Tibial nerve (tissue), 4 donors: ENCODE measurements at regions not wholly inside any gene's neighbourhood (a gene's known extent, or its start where the extent isn't known, plus 50 kb on each side); places are given as distances from the start of the nearest gene placed in this dataset.

Experiments used
- DNase-seq, 2 donors: peaks; one replicate each; pipeline ENCODE4 v3.0.0-alpha.2; 2019; ENCODE audit warnings: low spot score in 2 of 2
- H3K27ac ChIP-seq, 4 donors: fragments of 200-600 bp; sonication (generic) in 3 of 4; one replicate each; pipeline ENCODE4 v1.5.1; 2017 to 2019; ENCODE audit warnings: mild to moderate bottlenecking in 1 of 4
- H3K27me3 ChIP-seq, 2 donors: fragments of 200-600 bp; sonication (generic) in 1 of 2; one replicate each; pipeline versions ENCODE4 v1.5.1 to v1.6.0; 2017 to 2019
- H3K36me3 ChIP-seq, 3 donors: fragments of 200-600 bp; sonication (generic); one replicate each; pipeline ENCODE4 v1.5.1; 2018 to 2019
- H3K4me1 ChIP-seq, 4 donors: fragments of 200-600 bp; sonication (generic) in 3 of 4; one replicate each; pipeline ENCODE4 v1.5.1; 2017 to 2019
- H3K4me3 ChIP-seq, 4 donors: fragments of 200-600 bp; sonication (generic) in 3 of 4; one replicate each; pipeline ENCODE4 v1.5.1; 2017 to 2019; ENCODE audit warnings: mild to moderate bottlenecking in 1 of 4, moderate library complexity in 1 of 4
- H3K9me3 ChIP-seq, 4 donors: fragments of 200-600 bp; sonication (generic) in 3 of 4; one replicate each; pipeline ENCODE4 v1.5.1; 2017 to 2019
- CTCF ChIP-seq, 5 experiments: fragments of 200-600 bp in 3 of 5; fragments of 450-650 bp in 2 of 5; sonication (generic) in 3 of 5; IDR thresholded peaks; one replicate each; pipeline ENCODE4 v1.5.1; 2016 to 2019; ENCODE audit warnings: antibody characterized with exemption in 5 of 5, mild to moderate bottlenecking in 3 of 5, moderate library complexity in 2 of 5
- EP300 ChIP-seq, 2 donors: sonication (generic); formaldehyde crosslinking; IDR thresholded peaks; one replicate each; pipeline ENCODE4 v1.6.1; 2017; ENCODE audit warnings: antibody characterized with exemption in 2 of 2, mild to moderate bottlenecking in 1 of 2
- POLR2A ChIP-seq, 2 donors: fragments of 450-650 bp; IDR thresholded peaks; one replicate each; pipeline ENCODE4 v1.6.1; 2017; ENCODE audit warnings: antibody characterized with exemption in 2 of 2, mild to moderate bottlenecking in 2 of 2, moderate library complexity in 2 of 2
- WGBS, 2 donors: methylation state at CpG; one replicate each; pipeline ENCODE4 v1.1.5; 2018; 5-methylcytosine and 5-hydroxymethylcytosine counted together

GRCh38 chr2:145638675-145639074 is 1118.8 kb upstream of the ZEB2 start:
- no peak overlapping the region for H3K4me3 ChIP-seq
- H3K27ac ChIP-seq, result no peak overlapping the region
- H3K36me3 ChIP-seq, result no peaks in the 10 kb centered on the region
- no peaks in the 10 kb centered on the region for H3K27me3 ChIP-seq
- 77 to 78% methylated on average over 2 of the region's 2 CpGs for WGBS, 2 donors
- TF ChIP-seq POLR2A (IDR thresholded peaks at IDR 0.05), result no peak
- no peak for TF ChIP-seq CTCF (IDR thresholded peaks at IDR 0.05)
- TF ChIP-seq EP300 (IDR thresholded peaks at IDR 0.05), result no peak
- no peaks in the 10 kb centered on the region for H3K4me1 ChIP-seq
- H3K9me3 ChIP-seq, result no peaks in the 10 kb centered on the region
- no peak for DNase-seq

GRCh38 chr2:145635706-145636427 is 1115.9 kb upstream of the ZEB2 start:
- TF ChIP-seq POLR2A (IDR thresholded peaks at IDR 0.05) (no peak), EP300 (IDR thresholded peaks at IDR 0.05) (no peak), CTCF (IDR thresholded peaks at IDR 0.05) (no peak)
- WGBS, 2 donors, result 96 to 99% methylated on average over 3 of the region's 3 CpGs
- no peaks in the 10 kb centered on the region for H3K4me1 ChIP-seq

GRCh38 chr2:145631561-145631960 is 1111.6 kb upstream of the ZEB2 start:
- no peak for DNase-seq
- H3K36me3 ChIP-seq, result no peaks in the 10 kb centered on the region
- H3K27me3 ChIP-seq, result no peaks in the 10 kb centered on the region
- no peaks in the 10 kb centered on the region for H3K9me3 ChIP-seq
- TF ChIP-seq CTCF (IDR thresholded peaks at IDR 0.05) (no peak), EP300 (IDR thresholded peaks at IDR 0.05) (no peak), POLR2A (IDR thresholded peaks at IDR 0.05) (no peak)
- no peaks in the 10 kb centered on the region for H3K4me1 ChIP-seq
- no peak overlapping the region for H3K27ac ChIP-seq
- no peak overlapping the region for H3K4me3 ChIP-seq
- 91 to 96% methylated on average over 1 of the region's 1 CpG for WGBS, 2 donors

More at GRCh38 chr2:145635706-145636427, 1115.9 kb upstream of the ZEB2 start:
- H3K9me3 ChIP-seq, result no peaks in the 10 kb centered on the region
- H3K36me3 ChIP-seq, result no peaks in the 10 kb centered on the region
- no peak for DNase-seq
- no peaks in the 10 kb centered on the region for H3K27me3 ChIP-seq
- H3K4me3 ChIP-seq, result no peak overlapping the region
- H3K27ac ChIP-seq, result no peak overlapping the region

GRCh38 chr2:145626301-145626700 is 1106.4 kb upstream of the ZEB2 start:
- Histone ChIP-seq H3K36me3 (no peaks in the 10 kb centered on the region), H3K27me3 (no peaks in the 10 kb centered on the region), H3K27ac (no peak overlapping the region), H3K9me3 (no peaks in the 10 kb centered on the region), H3K4me3 (no peak overlapping the region), H3K4me1 (no peaks in the 10 kb centered on the region)
- no peak for DNase-seq
- TF ChIP-seq POLR2A (IDR thresholded peaks at IDR 0.05) (no peak), EP300 (IDR thresholded peaks at IDR 0.05) (no peak)

- DNase-seq, result no peak
- no peak overlapping the region for H3K4me3 ChIP-seq
- TF ChIP-seq EP300 (IDR thresholded peaks at IDR 0.05) (no peak), POLR2A (IDR thresholded peaks at IDR 0.05) (no peak), CTCF (IDR thresholded peaks at IDR 0.05) (no peak)
- 79 to 85% methylated on average over 1 of the region's 1 CpG for WGBS, 2 donors
- H3K36me3 ChIP-seq, result no peaks in the 10 kb centered on the region
- no peak overlapping the region for H3K27ac ChIP-seq
- no peaks in the 10 kb centered on the region for H3K4me1 ChIP-seq
- no peaks in the 10 kb centered on the region for H3K27me3 ChIP-seq
- no peaks in the 10 kb centered on the region for H3K9me3 ChIP-seq
Measured at GRCh38 chr2:145625111-145625510, 1105.2 kb upstream of the ZEB2 start.
